Activated B cell treated with CpG ODN at 0.5 μM for 24 hours (primary cell): ENCODE measurements at regions not wholly inside any gene's neighbourhood (a gene's known extent, or its start where the extent isn't known, plus 50 kb on each side); places are given as distances from the start of the nearest gene placed in this dataset.

Experiments used
- ATAC-seq: fragments of 200-7000 bp; cut with Tn5 transposase; one replicate; pipeline ENCODE4 v1.10.0; 2021; ENCODE audit warnings: low read depth, mild to moderate bottlenecking, moderate library complexity
- CTCF ChIA-PET: fragments of 350-600 bp; sonication (Branson Sonifier 250); formaldehyde crosslinking; loops from one replicate; lab custom pipeline; 2021; ENCODE audit warnings: antibody characterized with exemption; lab: Charles Lee
- POLR2A ChIA-PET: fragments of 350-600 bp; sonication (Branson Sonifier 250); formaldehyde crosslinking; loops from one replicate; lab custom pipeline; 2021; ENCODE audit warnings: antibody characterized with exemption; lab: Charles Lee
- DNase-seq: peaks from one replicate; pipeline ENCODE4 v3.0.0; 2022
- H3K27ac Mint-ChIP-seq: one replicate; pipeline ENCODE4 v1.8.0; 2020; ENCODE audit warnings: mixed read lengths
- H3K27me3 Mint-ChIP-seq: one replicate; pipeline ENCODE4 v1.8.0; 2021; ENCODE audit warnings: mixed read lengths
- H3K36me3 Mint-ChIP-seq: one replicate; pipeline ENCODE4 v1.8.0; 2021; ENCODE audit warnings: low read depth, mixed read lengths
- H3K4me1 Mint-ChIP-seq: one replicate; pipeline ENCODE4 v1.8.0; 2021; ENCODE audit warnings: mixed read lengths
- H3K4me3 Mint-ChIP-seq: one replicate; pipeline ENCODE4 v1.8.0; 2020; ENCODE audit warnings: mild to moderate bottlenecking, mixed read lengths
- H3K9me3 Mint-ChIP-seq: one replicate; pipeline ENCODE4 v1.8.0; 2020; ENCODE audit warnings: mixed read lengths
- CTCF ChIP-seq: fragments of 200-600 bp; IDR thresholded peaks from one replicate; pipeline ENCODE4 v1.8.0; 2022; ENCODE audit warnings: antibody characterized with exemption, mild to moderate bottlenecking
- intact Hi-C: fragments of 100-400 bp; cut with micrococcal nuclease; formaldehyde crosslinking; loops from one replicate; pipeline ENCODE4 v1.15.1; 2024

GRCh38 chr5:168219515-168220410, 71.7 kb upstream of the WWC1 start:
- TF ChIP-seq CTCF = peak; percentile 67
- DNase-seq (no peak), ATAC-seq (peak; percentile 49)
- intact Hi-C loops = no loop called here
- Mint-ChIP-seq H3K4me3 (no peak overlapping the region), H3K9me3 (no peaks in the 10 kb centered on the region), H3K27ac (no peak overlapping the region), H3K27me3 (peaks cover 6% of the 10 kb centered on the region), H3K4me1 (no peaks in the 10 kb centered on the region), H3K36me3 (no peaks in the 10 kb centered on the region)
- CTCF ChIA-PET = interaction anchor here (1.1 to 1.3 kb wide), 4 partner anchors 15 to 498 kb away, joined by 3 to 6 read pairs (median 4); no protein-coding TSS in a partner anchor
- POLR2A ChIA-PET = no interaction called here

GRCh38 chr5:168224085-168224484, 67.4 kb upstream of the WWC1 start:
- no peak overlapping the region for H3K4me3 Mint-ChIP-seq
- no peaks in the 10 kb centered on the region for H3K36me3 Mint-ChIP-seq
- no peak overlapping the region for H3K27ac Mint-ChIP-seq
- CTCF ChIA-PET = no interaction called here
- no peaks in the 10 kb centered on the region for H3K9me3 Mint-ChIP-seq
- TF ChIP-seq CTCF = no peak
- peaks cover 4% of the 10 kb centered on the region for H3K27me3 Mint-ChIP-seq
- POLR2A ChIA-PET = no interaction called here
- ATAC-seq (no peak), DNase-seq (no peak)
- intact Hi-C loops = no loop called here
- H3K4me1 Mint-ChIP-seq = no peaks in the 10 kb centered on the region

- Mint-ChIP-seq H3K36me3 (no peaks in the 10 kb centered on the region), H3K27ac (no peak overlapping the region), H3K4me3 (no peak overlapping the region), H3K27me3 (peaks cover 4% of the 10 kb centered on the region), H3K9me3 (no peaks in the 10 kb centered on the region), H3K4me1 (no peaks in the 10 kb centered on the region)
- intact Hi-C loops = no loop called here
- DNase-seq (no peak), ATAC-seq (no peak)
- TF ChIP-seq CTCF = no peak
- POLR2A ChIA-PET = no interaction called here
- CTCF ChIA-PET = no interaction called here
These were observed 65.4 kb upstream of the WWC1 start for GRCh38 chr5:168226012-168226411.

GRCh38 chr5:168227001-168227400, 64.4 kb upstream of the WWC1 start:
- Mint-ChIP-seq H3K4me3 (no peak overlapping the region), H3K27me3 (peaks cover 6% of the 10 kb centered on the region), H3K9me3 (no peaks in the 10 kb centered on the region), H3K27ac (no peak overlapping the region), H3K36me3 (no peaks in the 10 kb centered on the region), H3K4me1 (no peaks in the 10 kb centered on the region)
- CTCF ChIA-PET = no interaction called here
- intact Hi-C loops = no loop called here
- no peak for TF ChIP-seq CTCF
- no peak for ATAC-seq
- POLR2A ChIA-PET = no interaction called here
- DNase-seq = no peak

DNA sequence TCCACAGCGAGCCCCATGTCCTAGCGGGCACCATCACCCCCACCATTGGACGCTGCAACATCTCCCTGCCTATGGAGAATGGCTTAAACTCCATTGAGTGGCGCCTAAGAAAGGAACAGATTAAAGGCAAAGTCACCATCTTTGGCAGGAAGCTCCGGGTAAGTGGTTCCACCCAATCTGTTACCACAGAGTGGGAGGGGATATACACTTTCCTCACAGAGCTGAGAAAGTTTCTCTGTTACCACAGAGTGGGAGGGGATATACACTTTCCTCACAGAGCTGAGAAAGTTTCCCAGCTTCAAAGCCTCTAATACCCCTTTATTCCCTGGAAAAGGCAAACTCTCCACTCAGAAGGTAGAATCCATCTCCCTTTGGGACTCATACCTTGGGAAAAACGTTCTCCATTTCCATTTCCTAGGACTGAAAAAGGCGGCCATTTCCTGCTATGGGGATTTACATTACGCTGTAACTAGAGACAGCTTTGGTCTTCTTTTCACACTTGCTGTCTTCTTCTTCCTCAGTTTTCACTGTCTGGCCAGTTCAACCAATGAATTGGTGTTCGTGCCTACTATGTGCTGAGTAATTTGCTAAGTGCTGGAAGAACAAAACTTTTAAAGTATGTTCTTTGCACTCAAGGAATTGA, 63.4 kb upstream of the WWC1 start:
- H3K27ac Mint-ChIP-seq = no peak overlapping the region
- TF ChIP-seq CTCF = no peak
- H3K4me1 Mint-ChIP-seq = no peaks in the 10 kb centered on the region
- intact Hi-C loops = no loop called here
- ChIA-PET CTCF (no interaction called here), POLR2A (no interaction called here)
- peaks cover 7% of the 10 kb centered on the region for H3K27me3 Mint-ChIP-seq
- DNase-seq (no peak), ATAC-seq (no peak)
- no peaks in the 10 kb centered on the region for H3K9me3 Mint-ChIP-seq
- H3K36me3 Mint-ChIP-seq = no peaks in the 10 kb centered on the region
- H3K4me3 Mint-ChIP-seq = no peak overlapping the region
